Stimulated activated CD8-positive, alpha-beta memory T cell treated with anti-CD3 and anti-CD28 coated beads, Interleukin-7, amount 100 ng/mL, for 24 hours (primary cell): ENCODE measurements at regions not wholly inside any gene's neighbourhood (a gene's known extent, or its start where the extent isn't known, plus 50 kb on each side); places are given as distances from the start of the nearest gene placed in this dataset.
"Not testable (repeated sequence)": the region's sequence is repeated elsewhere in the genome, so short reads cannot be mapped to it uniquely, and the experiment has no call there.

Source experiments
- DNase-seq: peaks from one replicate; pipeline ENCODE4 v3.0.0-alpha.2; 2020; ENCODE audit warnings: low read depth

DNA sequence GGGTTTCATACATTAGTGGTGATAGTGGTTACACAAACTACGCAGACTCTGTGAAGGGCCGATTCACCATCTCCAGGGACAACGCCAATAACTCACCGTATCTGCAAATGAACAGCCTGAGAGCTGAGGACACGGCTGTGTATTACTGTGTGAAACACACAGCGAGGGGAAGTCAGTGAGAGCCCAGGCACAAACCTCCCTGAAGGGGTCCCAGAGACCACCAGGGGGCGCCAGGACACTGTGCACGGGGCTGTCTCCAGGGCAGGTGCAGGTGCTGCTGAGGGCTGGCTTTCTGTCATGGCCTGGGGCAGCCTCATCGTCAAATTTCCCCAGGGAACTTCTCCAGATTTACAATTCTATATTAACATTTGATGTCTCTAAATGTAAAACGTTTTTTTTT lies 184.6 kb upstream of the TP53TG3C start:
- DNase-seq, result peak; percentile 37

DNA sequence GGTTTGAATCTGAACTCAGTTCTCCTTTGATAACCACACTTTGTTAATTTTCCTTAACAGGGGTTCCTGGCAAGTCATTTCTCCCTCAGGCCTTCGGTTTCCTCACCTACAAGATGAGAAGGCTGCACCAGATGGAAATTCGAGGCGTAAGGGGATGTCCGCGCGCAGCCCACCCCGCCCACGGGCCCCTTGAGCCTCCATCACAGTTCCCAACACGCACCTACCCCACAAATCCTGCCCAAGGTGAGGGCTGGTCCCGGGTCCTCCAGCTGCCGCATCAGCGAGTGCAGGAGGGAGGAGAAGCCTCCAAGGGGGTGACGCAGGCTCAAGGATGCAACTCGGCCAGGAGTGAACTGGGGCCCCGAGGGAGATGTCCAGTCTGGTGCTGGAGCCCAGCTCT lies 166.9 kb upstream of the TP53TG3C start:
- not testable (repeated sequence) for DNase-seq

DNA sequence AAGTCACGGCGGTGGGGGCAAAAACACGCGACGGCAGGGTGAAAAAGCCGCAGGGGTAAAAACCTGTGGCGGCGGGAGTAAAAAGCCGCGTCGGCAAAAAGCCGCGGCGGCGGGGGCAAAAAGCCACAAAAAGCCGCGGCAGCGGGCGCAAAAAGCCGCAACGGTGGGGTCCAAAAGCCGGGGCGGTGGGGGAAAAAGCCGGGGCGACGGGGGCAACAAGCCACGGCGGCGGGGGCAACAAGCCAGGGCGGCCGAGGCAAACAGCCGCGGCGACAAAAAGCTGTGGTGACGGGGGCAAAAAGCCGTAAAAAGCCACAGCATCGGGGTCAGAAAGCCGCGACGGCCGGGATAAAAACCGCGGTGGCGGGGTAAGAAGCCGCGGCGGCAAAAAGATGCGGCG lies 166.1 kb upstream of the TP53TG3C start:
- not testable (repeated sequence) for DNase-seq

DNA sequence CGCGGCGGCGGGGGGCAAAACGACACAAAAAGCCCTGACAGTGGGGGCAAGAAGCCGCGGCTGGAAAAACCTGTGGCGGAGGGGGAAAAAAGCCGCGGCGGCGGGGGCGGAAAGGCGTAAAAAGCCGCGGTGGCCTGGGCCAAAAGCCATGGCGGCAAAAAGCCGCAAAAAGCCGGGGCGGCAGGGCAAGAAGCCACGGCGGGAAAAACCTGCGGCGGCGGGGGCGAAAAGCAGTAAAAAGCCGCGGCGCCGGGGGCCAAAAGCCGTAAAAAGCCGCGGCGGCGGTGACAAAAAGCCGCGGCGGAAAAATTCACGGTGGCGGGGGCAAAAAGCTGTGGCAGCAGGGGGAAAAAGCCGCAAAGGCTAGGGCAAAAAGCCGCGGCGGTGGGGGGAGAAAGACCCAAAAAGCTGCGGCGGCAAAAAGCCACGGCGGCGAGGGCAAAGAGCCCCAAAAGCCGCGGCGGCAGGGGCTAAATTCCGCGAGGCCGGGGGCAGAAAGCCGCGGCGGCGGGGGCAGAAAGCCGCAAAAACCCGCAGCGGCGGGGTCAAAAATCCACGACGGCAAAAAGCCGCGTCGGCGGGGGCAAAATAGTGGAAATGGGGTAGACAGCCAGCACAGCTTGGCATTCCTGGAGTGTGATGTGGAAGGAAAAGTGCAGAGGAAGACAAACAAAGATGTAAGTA lies 165.2 kb upstream of the TP53TG3C start:
- DNase-seq, result not testable (repeated sequence)

DNA sequence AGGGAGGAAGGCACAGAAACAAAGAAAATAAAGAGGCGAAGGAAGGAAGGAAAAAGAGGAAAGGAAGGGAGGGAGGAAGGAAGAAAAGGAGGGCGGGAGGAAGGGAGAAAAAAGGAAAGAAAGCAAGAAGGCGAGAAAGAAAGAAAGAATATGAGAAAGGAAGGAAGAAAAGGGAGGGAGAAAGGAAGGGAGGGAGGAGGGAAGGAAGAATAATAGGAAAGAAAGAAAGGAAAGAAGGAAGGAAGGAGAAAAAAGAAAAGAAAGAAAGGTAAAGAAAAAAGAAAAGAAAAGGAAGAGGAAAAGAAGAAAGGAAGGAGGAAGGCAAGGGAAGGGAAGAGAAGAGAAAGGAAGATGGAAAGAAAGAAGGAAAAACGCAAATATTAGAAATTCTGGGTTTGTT lies 145.2 kb upstream of the TP53TG3C start:
- not testable (repeated sequence) for DNase-seq

DNA sequence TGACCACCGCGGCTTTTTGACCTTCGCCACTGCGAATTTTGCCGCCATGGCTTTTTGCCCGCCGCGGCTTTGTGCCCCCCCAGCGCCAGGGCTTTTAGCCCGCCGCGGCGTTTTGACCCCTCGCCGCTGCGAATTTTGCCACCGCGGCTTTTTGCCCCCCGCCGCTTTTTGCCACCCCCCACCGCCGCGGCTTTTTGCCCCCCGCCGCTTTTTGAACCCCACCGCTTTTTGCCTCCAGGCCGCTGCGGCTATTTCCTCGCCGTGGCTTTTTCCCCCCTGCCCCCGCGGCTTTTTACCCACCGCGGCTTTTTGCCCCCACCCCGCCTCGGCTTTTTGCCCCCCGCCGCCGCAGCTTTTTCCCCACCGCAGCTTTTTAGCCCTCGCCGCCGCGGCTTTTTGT lies 134.8 kb upstream of the TP53TG3C start:
- DNase-seq, result no peak

DNA sequence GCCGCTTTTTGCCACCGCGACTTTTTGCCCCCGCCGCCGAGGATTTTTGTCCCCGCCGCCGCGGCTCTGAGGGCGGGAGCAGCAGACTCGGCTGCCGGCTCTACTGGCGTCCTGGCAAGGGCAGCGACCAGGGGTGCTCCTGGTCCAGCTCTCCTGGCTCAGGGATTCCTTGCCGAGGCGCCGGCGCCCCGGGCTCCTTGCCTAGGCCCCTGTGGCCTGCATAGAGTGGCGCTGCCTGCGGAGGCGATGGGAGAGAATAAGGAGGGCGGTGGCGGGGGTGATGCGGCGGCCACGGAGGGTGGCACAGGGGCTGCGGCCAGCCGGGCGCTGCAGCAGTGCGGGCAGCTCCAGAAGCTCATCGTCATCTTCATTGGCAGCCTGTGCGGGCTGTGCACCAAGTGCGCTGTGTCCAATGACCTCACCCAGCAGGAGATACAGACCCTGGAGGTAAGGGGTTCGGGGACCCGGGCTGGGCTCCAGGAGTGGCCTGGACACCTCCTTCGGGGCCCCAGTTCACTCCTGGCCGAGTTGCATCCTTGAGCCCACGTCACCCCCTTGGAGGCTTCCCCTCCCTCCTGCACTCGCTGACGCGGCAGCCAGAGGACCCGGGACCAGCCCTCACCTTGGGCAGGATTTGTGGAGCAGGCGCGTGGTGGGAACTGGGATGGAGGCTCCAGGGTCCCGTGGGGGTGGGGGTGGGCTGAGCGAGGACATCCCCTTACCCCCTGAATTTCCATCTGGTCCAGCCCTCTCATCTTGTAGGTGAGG lies 134.2 kb upstream of the TP53TG3C start:
- DNase-seq, result not testable (repeated sequence)

DNA sequence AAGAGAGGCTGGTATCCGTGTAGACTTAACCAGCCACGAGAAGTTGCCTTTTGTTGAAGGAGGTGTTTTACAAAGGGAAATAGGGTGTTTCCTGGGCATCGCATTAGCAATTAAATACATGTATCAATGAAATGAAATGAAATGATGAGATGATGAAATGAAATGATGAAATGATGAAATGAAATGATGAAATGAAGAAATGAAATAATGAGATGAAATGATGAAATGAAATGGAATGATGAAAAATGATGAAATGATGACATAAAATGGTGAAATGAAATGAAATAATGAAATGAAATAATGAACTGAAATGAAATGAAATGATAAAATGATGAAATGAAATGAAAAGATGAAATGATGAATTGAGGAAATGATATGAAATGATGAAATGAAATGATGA lies 131.3 kb upstream of the TP53TG3C start:
- not testable (repeated sequence) for DNase-seq

DNA sequence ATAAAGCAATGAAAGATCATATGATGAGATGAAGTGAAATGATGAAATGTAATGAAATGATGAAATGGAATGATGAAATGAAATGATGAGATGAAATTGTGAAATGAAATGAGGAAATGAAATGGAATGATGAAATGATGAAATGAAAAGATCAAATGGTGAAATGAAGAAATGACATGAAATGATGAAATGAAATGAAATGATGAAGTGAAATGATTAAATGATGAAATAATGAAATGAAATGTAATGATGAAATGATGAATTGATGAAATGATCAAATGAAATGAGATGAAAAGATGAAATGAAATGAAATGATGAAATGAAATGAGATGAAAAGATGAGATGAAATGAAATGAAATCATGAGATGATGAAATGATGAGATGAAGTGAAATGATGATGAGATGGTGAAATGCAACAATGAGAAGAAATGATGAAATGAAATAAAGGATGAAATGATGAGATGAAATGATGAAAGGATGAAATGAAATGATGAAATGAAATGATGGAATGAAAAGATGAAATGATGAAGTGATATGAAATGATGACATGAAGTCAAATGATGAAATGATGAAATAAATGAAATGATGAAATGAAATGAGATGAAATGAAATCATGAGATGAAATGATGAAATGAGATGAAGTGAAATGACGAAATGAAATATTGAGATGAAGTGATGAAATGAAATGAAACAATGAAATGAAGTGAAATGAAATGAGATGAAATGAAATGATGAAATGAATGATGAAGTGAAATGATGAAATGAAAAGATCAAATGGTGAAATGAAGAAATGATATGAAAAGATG lies 130.5 kb upstream of the TP53TG3C start:
- DNase-seq, result not testable (repeated sequence)

DNA sequence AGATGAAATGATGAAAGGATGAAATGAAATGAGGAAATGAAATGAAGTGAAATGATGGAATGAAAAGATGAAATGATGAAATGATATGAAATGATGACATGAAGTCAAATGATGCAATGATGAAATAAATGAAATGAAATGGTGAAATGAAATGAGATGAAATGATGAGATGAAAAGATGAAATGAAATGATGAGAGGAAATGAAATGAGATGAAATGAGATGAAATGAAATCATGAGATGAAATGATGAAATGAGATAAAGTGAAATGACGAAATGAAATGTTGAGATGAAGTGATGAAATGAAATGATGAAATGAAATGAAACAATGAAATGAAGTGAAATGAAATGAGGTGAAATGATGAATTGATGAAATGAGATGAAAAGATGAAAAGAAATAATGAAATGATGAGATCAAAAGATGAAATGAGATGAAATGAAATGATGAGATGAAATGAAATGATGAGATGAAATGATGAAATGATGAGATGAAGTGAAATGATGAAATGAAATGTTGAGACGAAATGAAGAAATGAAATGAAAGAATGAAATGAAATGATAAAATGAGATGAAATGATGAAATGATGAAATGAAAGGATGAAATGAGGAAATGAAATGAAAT lies 129.5 kb upstream of the TP53TG3C start:
- DNase-seq, result not testable (repeated sequence)
